ENCODE measurements at regions not wholly inside any gene's neighbourhood (a gene's known extent, or its start where the extent isn't known, plus 50 kb on each side); places are given as distances from the start of the nearest gene placed in this dataset.

- TF ChIP-seq, protein P1, sequence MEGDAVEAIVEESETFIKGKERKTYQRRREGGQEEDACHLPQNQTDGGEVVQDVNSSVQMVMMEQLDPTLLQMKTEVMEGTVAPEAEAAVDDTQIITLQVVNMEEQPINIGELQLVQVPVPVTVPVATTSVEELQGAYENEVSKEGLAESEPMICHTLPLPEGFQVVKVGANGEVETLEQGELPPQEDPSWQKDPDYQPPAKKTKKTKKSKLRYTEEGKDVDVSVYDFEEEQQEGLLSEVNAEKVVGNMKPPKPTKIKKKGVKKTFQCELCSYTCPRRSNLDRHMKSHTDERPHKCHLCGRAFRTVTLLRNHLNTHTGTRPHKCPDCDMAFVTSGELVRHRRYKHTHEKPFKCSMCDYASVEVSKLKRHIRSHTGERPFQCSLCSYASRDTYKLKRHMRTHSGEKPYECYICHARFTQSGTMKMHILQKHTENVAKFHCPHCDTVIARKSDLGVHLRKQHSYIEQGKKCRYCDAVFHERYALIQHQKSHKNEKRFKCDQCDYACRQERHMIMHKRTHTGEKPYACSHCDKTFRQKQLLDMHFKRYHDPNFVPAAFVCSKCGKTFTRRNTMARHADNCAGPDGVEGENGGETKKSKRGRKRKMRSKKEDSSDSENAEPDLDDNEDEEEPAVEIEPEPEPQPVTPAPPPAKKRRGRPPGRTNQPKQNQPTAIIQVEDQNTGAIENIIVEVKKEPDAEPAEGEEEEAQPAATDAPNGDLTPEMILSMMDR (IDR thresholded peaks at IDR 0.05), result no peak
- TF ChIP-seq EP300 (IDR thresholded peaks at IDR 0.05) (no peak), POLR2AphosphoS5 (IDR thresholded peaks at IDR 0.05) (no peak)
- Histone ChIP-seq H3K9me3 (peaks cover 0 to 6% (median 0%) of the 10 kb centered on the region in 3 donors), H3K4me3 (no peak overlapping the region), H3K4me1 (no peaks in the 10 kb centered on the region), H3K36me3 (no peaks in the 10 kb centered on the region), H3K27me3 (no peaks in the 10 kb centered on the region), H3K27ac (no peak overlapping the region)
- 83% methylated on average over 1 of the region's 2 CpGs; no CpG with 5 or more reads in 1 of the 2 donors for WGBS, 2 donors (ENCODE audit: low coverage in 1 of 2)
- no peak for ATAC-seq
These were observed 477.5 kb upstream of the MEIS1 start for GRCh38 chr2:65957454-65957853.

- Histone ChIP-seq H3K36me3 (no peaks in the 10 kb centered on the region), H3K4me3 (no peak overlapping the region), H3K9me3 (peaks cover 0 to 6% (median 0%) of the 10 kb centered on the region in 3 donors), H3K4me1 (no peaks in the 10 kb centered on the region), H3K27ac (no peak overlapping the region), H3K27me3 (no peaks in the 10 kb centered on the region)
- no peak for ATAC-seq
- 100% methylated on average over 2 of the region's 2 CpGs for WGBS, 2 donors (ENCODE audit: low coverage in 1 of 2)
- no peak for TF ChIP-seq POLR2A (IDR thresholded peaks at IDR 0.05)
- no peak for TF ChIP-seq POLR2AphosphoS5 (IDR thresholded peaks at IDR 0.05)
- TF ChIP-seq, protein P1 (IDR thresholded peaks at IDR 0.05), result no peak
- no peak for TF ChIP-seq EP300 (IDR thresholded peaks at IDR 0.05)
These were observed 479.7 kb upstream of the MEIS1 start for GRCh38 chr2:65955259-65955658.

GRCh38 chr2:65952966-65953761 is 481.8 kb upstream of the MEIS1 start:
- 88 to 100% methylated on average over 1 to 5 of the region's 5 CpGs for WGBS, 2 donors (ENCODE audit: low coverage in 1 of 2)
- Histone ChIP-seq H3K27ac (no peak overlapping the region), H3K27me3 (no peaks in the 10 kb centered on the region), H3K36me3 (no peaks in the 10 kb centered on the region), H3K4me3 (no peak overlapping the region), H3K9me3 (peaks cover 0 to 6% (median 0%) of the 10 kb centered on the region in 3 donors), H3K4me1 (no peaks in the 10 kb centered on the region)
- no peak for ATAC-seq
- TF ChIP-seq POLR2AphosphoS5 (IDR thresholded peaks at IDR 0.05), result no peak
- no peak for TF ChIP-seq EP300 (IDR thresholded peaks at IDR 0.05)
- no peak for TF ChIP-seq POLR2A (IDR thresholded peaks at IDR 0.05)
- TF ChIP-seq, protein P1 (IDR thresholded peaks at IDR 0.05), result no peak

GRCh38 chr2:65944213-65944612 is 490.7 kb upstream of the MEIS1 start:
- H3K4me3 ChIP-seq, result no peak overlapping the region
- no peaks in the 10 kb centered on the region for H3K36me3 ChIP-seq
- ATAC-seq, result no peak
- H3K4me1 ChIP-seq, result no peaks in the 10 kb centered on the region
- H3K9me3 ChIP-seq, result no peaks in the 10 kb centered on the region
- no peaks in the 10 kb centered on the region for H3K27me3 ChIP-seq
- TF ChIP-seq, protein P1 (IDR thresholded peaks at IDR 0.05), result no peak
- no peak for TF ChIP-seq POLR2A (IDR thresholded peaks at IDR 0.05)
- no peak for TF ChIP-seq POLR2AphosphoS5 (IDR thresholded peaks at IDR 0.05)
- TF ChIP-seq EP300 (IDR thresholded peaks at IDR 0.05), result no peak
- WGBS, 2 donors (ENCODE audit: low coverage in 1 of 2), result 100% methylated on average over 1 of the region's 1 CpG
- no peak overlapping the region for H3K27ac ChIP-seq

All from gastroesophageal sphincter (tissue), 4 donors.